HEK293 (cell line): ENCODE measurements at regions not wholly inside any gene's neighbourhood (a gene's known extent, or its start where the extent isn't known, plus 50 kb on each side); places are given as distances from the start of the nearest gene placed in this dataset.

Experiments
- CTCF ChIA-PET: fragments of 350-600 bp; formaldehyde crosslinking; extraction: SDS; loops from one replicate; lab custom pipeline; 2021; ENCODE audit warnings: antibody characterized with exemption; lab: Yijun Ruan, JAX
- POLR2A ChIA-PET: fragments of 300-600 bp; formaldehyde crosslinking; extraction: SDS; loops from one replicate; lab custom pipeline; 2020; ENCODE audit warnings: antibody characterized with exemption, inconsistent platforms; lab: Yijun Ruan, JAX
- H3K27ac ChIP-seq: fragments of 200-500 bp; sonication (Bioruptor generic); 2 replicates; pipeline ENCODE4 v1.5.1; 2014; ENCODE audit warnings: low read depth, low read length, control low read depth, inconsistent platforms; ENCODE audit errors: extremely low read depth
- H3K36me3 ChIP-seq, 2 experiments: fragments of 200-500 bp in 1 of 2; sonication (Bioruptor generic) in 1 of 2; 1 replicate in 1 of 2; 2 replicates in 1 of 2; pipeline ENCODE4 v1.5.1; 2014 to 2017; ENCODE audit warnings: inconsistent platforms in 2 of 2, low read length in 2 of 2; ENCODE audit not compliant: control insufficient read depth in 2 of 2, insufficient read depth in 1 of 2
- H3K4me1 ChIP-seq: fragments of 200-500 bp; sonication (Bioruptor generic); 2 replicates; pipeline ENCODE4 v1.5.1; 2014; ENCODE audit warnings: mild to moderate bottlenecking, low read length, inconsistent platforms; ENCODE audit not compliant: control insufficient read depth, insufficient read depth
- H3K4me3 ChIP-seq: 2 replicates; pipeline ENCODE4 v1.5.1; 2011; ENCODE audit warnings: low read depth, mild to moderate bottlenecking, control low read depth, low read length, moderate library complexity
- H3K9me3 ChIP-seq: fragments of 200-500 bp; sonication (Bioruptor generic); 2 replicates; pipeline ENCODE4 v1.5.1; 2014; ENCODE audit warnings: low read depth, low read length, inconsistent platforms; ENCODE audit not compliant: control insufficient read depth, insufficient read depth
- BCL11B ChIP-seq: fragments of 450-650 bp; formaldehyde crosslinking; IDR thresholded peaks from 2 replicates; pipeline ENCODE4 v1.5.1; 2016; ENCODE audit warnings: low read depth, missing biosample characterization, missing genetic modification characterization
- GFI1B ChIP-seq: fragments of 450-650 bp; formaldehyde crosslinking; IDR thresholded peaks from 2 replicates; pipeline ENCODE4 v1.5.1; 2016; ENCODE audit warnings: missing biosample characterization, missing genetic modification characterization
- HOXC10 ChIP-seq: sonication (generic); formaldehyde crosslinking; IDR thresholded peaks from 2 replicates; pipeline ENCODE4 v1.8.1; 2023; ENCODE audit warnings: mild to moderate bottlenecking, missing genetic modification reagents
- KLF7 ChIP-seq: fragments of 450-650 bp; formaldehyde crosslinking; IDR thresholded peaks from 2 replicates; pipeline ENCODE4 v1.5.1; 2016; ENCODE audit warnings: missing biosample characterization, missing genetic modification characterization, borderline replicate concordance
- SALL2 ChIP-seq: fragments of 450-650 bp; formaldehyde crosslinking; IDR thresholded peaks from 2 replicates; pipeline ENCODE4 v1.5.0; 2017; ENCODE audit warnings: missing biosample characterization, mild to moderate bottlenecking, missing genetic modification characterization, borderline replicate concordance
- ZBTB1 ChIP-seq: fragments of 450-650 bp; formaldehyde crosslinking; IDR thresholded peaks from 2 replicates; pipeline ENCODE4 v1.5.1; 2016; ENCODE audit warnings: missing biosample characterization, missing genetic modification characterization
- ZBTB7A ChIP-seq: fragments of 450-650 bp; formaldehyde crosslinking; IDR thresholded peaks from 2 replicates; pipeline ENCODE4 v1.5.1; 2016; ENCODE audit warnings: low read depth, missing biosample characterization, missing genetic modification characterization
- ZNF146 ChIP-seq: fragments of 450-650 bp; formaldehyde crosslinking; IDR thresholded peaks from 2 replicates; pipeline ENCODE4 v1.5.1; 2016; ENCODE audit warnings: missing biosample characterization, missing genetic modification characterization
- ZNF324 ChIP-seq: fragments of 450-650 bp; formaldehyde crosslinking; IDR thresholded peaks from 2 replicates; pipeline ENCODE4 v1.5.1; 2016; ENCODE audit warnings: missing biosample characterization, missing genetic modification characterization
- ZNF394 ChIP-seq: fragments of 450-650 bp; formaldehyde crosslinking; IDR thresholded peaks from 2 replicates; pipeline ENCODE4 v1.5.1; 2016; ENCODE audit warnings: missing biosample characterization, missing genetic modification characterization, mild to moderate bottlenecking, moderate library complexity, borderline replicate concordance
- ZNF404 ChIP-seq: fragments of 450-650 bp; formaldehyde crosslinking; IDR thresholded peaks from 2 replicates; pipeline ENCODE4 v1.5.1; 2017; ENCODE audit warnings: missing biosample characterization, missing genetic modification characterization
- ZNF510 ChIP-seq: fragments of 450-650 bp; formaldehyde crosslinking; IDR thresholded peaks from 2 replicates; pipeline ENCODE4 v1.5.1; 2018; ENCODE audit warnings: mild to moderate bottlenecking, missing genetic modification characterization, missing biosample characterization; ENCODE audit not compliant: insufficient replicate concordance
- ZNF621 ChIP-seq: fragments of 450-650 bp; formaldehyde crosslinking; IDR thresholded peaks from 2 replicates; pipeline ENCODE4 v1.5.1; 2017; ENCODE audit warnings: missing biosample characterization, missing genetic modification characterization
- ZNF791 ChIP-seq: fragments of 450-650 bp; formaldehyde crosslinking; IDR thresholded peaks from 2 replicates; pipeline ENCODE4 v1.5.1; 2016; ENCODE audit warnings: missing biosample characterization, missing genetic modification characterization
- TF ChIP-seq, protein P1 (sequence below): fragments of 450-650 bp; formaldehyde crosslinking; IDR thresholded peaks from 2 replicates; pipeline ENCODE4 v1.5.1; 2016; ENCODE audit warnings: missing biosample characterization, missing genetic modification characterization
- TF ChIP-seq, protein P2 (sequence below): fragments of 450-650 bp; formaldehyde crosslinking; IDR thresholded peaks from 2 replicates; pipeline ENCODE4 v1.5.1; 2016; ENCODE audit warnings: missing biosample characterization, missing genetic modification characterization
- TF ChIP-seq, protein P3 (sequence below): fragments of 450-650 bp; formaldehyde crosslinking; IDR thresholded peaks from 2 replicates; pipeline ENCODE4 v1.5.1; 2016; ENCODE audit warnings: missing biosample characterization, missing genetic modification characterization
- TF ChIP-seq, protein P4 (sequence below): fragments of 450-650 bp; formaldehyde crosslinking; IDR thresholded peaks from 2 replicates; pipeline ENCODE4 v1.5.1; 2016; ENCODE audit warnings: missing biosample characterization, missing genetic modification characterization
- TF ChIP-seq, protein P5 (sequence below): fragments of 450-650 bp; formaldehyde crosslinking; IDR thresholded peaks from 2 replicates; pipeline ENCODE4 v1.5.1; 2016; ENCODE audit warnings: missing biosample characterization, missing genetic modification characterization
- TF ChIP-seq, protein P6 (sequence below): fragments of 450-650 bp; formaldehyde crosslinking; IDR thresholded peaks from 2 replicates; pipeline ENCODE4 v1.5.1; 2016; ENCODE audit warnings: missing biosample characterization, missing genetic modification characterization, low read depth

DNA sequence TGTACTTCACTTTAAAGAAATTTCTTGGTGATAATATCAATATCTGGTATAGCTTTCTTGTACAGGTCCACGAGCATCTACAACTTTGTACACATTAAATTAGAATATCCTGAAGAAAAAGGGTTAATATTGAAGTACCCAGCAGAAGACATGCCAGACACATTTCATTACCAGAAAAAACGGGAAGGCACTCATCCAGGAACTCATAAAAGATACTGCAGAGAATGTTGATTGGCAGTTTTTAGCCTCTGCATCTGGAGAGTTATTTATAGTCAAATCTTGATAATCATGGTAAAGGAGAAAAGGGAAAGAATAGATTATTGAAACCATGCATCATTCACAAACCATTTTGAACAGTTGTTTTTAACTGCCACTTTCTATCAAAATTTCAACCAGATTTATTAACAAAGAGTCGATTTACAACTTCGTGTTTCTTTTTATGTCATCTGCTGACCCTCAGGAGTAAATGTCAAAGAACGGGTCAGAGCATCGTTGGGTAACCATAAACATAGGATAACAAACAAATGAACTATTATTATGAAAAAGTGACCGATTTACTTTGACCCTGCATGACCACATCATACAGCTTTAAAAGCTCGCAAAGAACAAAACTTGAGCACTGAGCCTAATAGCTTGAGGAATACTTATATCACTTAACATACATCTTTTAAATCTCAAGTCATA is 229.2 kb upstream of the SGK1 start:
- ChIA-PET CTCF (interaction anchor here (1.2 kb wide), 1 partner anchor 93 kb away, joined by 3 read pairs; no protein-coding TSS in a partner anchor), POLR2A (no interaction called here)
- no peaks in the 10 kb centered on the region for H3K9me3 ChIP-seq
- TF ChIP-seq, protein P1, sequence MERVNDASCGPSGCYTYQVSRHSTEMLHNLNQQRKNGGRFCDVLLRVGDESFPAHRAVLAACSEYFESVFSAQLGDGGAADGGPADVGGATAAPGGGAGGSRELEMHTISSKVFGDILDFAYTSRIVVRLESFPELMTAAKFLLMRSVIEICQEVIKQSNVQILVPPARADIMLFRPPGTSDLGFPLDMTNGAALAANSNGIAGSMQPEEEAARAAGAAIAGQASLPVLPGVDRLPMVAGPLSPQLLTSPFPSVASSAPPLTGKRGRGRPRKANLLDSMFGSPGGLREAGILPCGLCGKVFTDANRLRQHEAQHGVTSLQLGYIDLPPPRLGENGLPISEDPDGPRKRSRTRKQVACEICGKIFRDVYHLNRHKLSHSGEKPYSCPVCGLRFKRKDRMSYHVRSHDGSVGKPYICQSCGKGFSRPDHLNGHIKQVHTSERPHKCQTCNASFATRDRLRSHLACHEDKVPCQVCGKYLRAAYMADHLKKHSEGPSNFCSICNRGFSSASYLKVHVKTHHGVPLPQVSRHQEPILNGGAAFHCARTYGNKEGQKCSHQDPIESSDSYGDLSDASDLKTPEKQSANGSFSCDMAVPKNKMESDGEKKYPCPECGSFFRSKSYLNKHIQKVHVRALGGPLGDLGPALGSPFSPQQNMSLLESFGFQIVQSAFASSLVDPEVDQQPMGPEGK (tag by site-specific recombination) = no peak
- TF ChIP-seq ZNF621 (no peak), ZNF404 (no peak)
- H3K4me1 ChIP-seq = no peaks in the 10 kb centered on the region
- no peaks in the 10 kb centered on the region for H3K36me3 ChIP-seq
- H3K27ac ChIP-seq = no peak overlapping the region
- H3K4me3 ChIP-seq = no peak overlapping the region

GRCh38 chr6:134544737-134545136 is 226.8 kb upstream of the SGK1 start:
- POLR2A ChIA-PET = no interaction called here
- Histone ChIP-seq H3K9me3 (no peaks in the 10 kb centered on the region), H3K36me3 (no peaks in the 10 kb centered on the region), H3K27ac (no peak overlapping the region), H3K4me3 (no peak overlapping the region), H3K4me1 (no peaks in the 10 kb centered on the region)
- CTCF ChIA-PET = no interaction called here
- no peak for TF ChIP-seq ZBTB1 (tag by site-specific recombination)

DNA sequence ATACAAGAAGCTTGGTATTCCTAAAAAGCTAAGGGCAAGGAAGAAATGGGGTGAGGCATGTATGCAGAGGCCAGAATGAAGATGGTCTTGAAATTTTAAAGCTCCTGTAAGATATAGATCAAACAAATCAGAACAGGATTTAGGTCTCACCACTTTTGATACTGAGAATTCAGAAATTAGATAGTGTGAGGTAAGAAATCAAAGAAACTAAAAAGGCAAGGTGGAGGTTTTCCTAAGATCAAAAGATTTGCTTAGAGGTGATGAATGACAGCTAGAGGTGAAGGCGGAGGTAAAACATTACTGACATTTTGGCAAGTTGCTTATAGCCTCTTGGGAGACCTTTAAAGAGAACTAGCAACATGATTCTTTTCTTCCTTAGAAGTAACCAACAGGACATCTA is 225.2 kb upstream of the SGK1 start:
- H3K9me3 ChIP-seq = no peaks in the 10 kb centered on the region
- TF ChIP-seq SALL2 (no peak), ZNF394 (no peak), BCL11B (tag by site-specific recombination) (no peak), GFI1B (no peak), ZNF510 (no peak), ZBTB7A (no peak), KLF7 (tag by site-specific recombination) (no peak), HOXC10 (CRISPR knock-in tag) (no peak), ZNF791 (no peak), ZNF324 (tag by site-specific recombination) (no peak), ZNF146 (no peak)
- TF ChIP-seq, protein P2, sequence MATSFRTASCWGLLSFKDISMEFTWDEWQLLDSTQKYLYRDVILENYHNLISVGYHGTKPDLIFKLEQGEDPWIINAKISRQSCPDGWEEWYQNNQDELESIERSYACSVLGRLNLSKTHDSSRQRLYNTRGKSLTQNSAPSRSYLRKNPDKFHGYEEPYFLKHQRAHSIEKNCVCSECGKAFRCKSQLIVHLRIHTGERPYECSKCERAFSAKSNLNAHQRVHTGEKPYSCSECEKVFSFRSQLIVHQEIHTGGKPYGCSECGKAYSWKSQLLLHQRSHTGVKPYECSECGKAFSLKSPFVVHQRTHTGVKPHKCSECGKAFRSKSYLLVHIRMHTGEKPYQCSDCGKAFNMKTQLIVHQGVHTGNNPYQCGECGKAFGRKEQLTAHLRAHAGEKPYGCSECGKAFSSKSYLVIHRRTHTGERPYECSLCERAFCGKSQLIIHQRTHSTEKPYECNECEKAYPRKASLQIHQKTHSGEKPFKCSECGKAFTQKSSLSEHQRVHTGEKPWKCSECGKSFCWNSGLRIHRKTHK (tag by site-specific recombination) = no peak
- TF ChIP-seq, protein P3, sequence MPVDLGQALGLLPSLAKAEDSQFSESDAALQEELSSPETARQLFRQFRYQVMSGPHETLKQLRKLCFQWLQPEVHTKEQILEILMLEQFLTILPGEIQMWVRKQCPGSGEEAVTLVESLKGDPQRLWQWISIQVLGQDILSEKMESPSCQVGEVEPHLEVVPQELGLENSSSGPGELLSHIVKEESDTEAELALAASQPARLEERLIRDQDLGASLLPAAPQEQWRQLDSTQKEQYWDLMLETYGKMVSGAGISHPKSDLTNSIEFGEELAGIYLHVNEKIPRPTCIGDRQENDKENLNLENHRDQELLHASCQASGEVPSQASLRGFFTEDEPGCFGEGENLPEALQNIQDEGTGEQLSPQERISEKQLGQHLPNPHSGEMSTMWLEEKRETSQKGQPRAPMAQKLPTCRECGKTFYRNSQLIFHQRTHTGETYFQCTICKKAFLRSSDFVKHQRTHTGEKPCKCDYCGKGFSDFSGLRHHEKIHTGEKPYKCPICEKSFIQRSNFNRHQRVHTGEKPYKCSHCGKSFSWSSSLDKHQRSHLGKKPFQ = no peak
- TF ChIP-seq, protein P4, sequence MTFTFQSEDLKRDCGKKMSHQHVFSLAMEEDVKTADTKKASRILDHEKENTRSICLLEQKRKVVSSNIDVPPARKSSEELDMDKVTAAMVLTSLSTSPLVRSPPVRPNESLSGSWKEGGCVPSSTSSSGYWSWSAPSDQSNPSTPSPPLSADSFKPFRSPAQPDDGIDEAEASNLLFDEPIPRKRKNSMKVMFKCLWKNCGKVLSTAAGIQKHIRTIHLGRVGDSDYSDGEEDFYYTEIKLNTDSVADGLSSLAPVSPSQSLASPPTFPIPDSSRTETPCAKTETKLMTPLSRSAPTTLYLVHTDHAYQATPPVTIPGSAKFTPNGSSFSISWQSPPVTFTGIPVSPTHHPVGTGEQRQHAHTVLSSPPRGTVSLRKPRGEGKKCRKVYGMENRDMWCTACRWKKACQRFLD (tag by site-specific recombination) = no peak
- TF ChIP-seq, protein P5, sequence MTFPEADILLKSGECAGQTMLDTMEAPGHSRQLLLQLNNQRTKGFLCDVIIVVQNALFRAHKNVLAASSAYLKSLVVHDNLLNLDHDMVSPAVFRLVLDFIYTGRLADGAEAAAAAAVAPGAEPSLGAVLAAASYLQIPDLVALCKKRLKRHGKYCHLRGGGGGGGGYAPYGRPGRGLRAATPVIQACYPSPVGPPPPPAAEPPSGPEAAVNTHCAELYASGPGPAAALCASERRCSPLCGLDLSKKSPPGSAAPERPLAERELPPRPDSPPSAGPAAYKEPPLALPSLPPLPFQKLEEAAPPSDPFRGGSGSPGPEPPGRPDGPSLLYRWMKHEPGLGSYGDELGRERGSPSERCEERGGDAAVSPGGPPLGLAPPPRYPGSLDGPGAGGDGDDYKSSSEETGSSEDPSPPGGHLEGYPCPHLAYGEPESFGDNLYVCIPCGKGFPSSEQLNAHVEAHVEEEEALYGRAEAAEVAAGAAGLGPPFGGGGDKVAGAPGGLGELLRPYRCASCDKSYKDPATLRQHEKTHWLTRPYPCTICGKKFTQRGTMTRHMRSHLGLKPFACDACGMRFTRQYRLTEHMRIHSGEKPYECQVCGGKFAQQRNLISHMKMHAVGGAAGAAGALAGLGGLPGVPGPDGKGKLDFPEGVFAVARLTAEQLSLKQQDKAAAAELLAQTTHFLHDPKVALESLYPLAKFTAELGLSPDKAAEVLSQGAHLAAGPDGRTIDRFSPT (tag by site-specific recombination) = no peak
- TF ChIP-seq, protein P6, sequence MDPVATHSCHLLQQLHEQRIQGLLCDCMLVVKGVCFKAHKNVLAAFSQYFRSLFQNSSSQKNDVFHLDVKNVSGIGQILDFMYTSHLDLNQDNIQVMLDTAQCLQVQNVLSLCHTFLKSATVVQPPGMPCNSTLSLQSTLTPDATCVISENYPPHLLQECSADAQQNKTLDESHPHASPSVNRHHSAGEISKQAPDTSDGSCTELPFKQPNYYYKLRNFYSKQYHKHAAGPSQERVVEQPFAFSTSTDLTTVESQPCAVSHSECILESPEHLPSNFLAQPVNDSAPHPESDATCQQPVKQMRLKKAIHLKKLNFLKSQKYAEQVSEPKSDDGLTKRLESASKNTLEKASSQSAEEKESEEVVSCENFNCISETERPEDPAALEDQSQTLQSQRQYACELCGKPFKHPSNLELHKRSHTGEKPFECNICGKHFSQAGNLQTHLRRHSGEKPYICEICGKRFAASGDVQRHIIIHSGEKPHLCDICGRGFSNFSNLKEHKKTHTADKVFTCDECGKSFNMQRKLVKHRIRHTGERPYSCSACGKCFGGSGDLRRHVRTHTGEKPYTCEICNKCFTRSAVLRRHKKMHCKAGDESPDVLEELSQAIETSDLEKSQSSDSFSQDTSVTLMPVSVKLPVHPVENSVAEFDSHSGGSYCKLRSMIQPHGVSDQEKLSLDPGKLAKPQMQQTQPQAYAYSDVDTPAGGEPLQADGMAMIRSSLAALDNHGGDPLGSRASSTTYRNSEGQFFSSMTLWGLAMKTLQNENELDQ (tag by site-specific recombination) = no peak
- no peaks in the 10 kb centered on the region for H3K4me1 ChIP-seq
- H3K27ac ChIP-seq = no peak overlapping the region
- POLR2A ChIA-PET = no interaction called here
- no peak overlapping the region for H3K4me3 ChIP-seq
- no peaks in the 10 kb centered on the region for H3K36me3 ChIP-seq
- CTCF ChIA-PET = interaction anchor here (0.5 to 1.2 kb wide), 2 partner anchors 9 to 17 kb away, joined by 3 read pairs; no protein-coding TSS in a partner anchor
